Endothelial cell of umbilical vein (primary cell): ENCODE measurements at regions not wholly inside any gene's neighbourhood (a gene's known extent, or its start where the extent isn't known, plus 50 kb on each side); places are given as distances from the start of the nearest gene placed in this dataset.

Experiments used
- BruUV-seq: library from RNA; stranded (reverse); fragments of 400-500 nt; replicated peaks from 2 replicates; lab custom pipeline; 2021; lab: Mats Ljungman, UMichigan
- CTCF ChIA-PET: fragments of 300-600, 350-600 bp; sonication (Branson Sonifier 250); formaldehyde crosslinking; loops from one replicate; lab custom pipeline; 2021; ENCODE audit warnings: antibody characterized with exemption, inconsistent platforms; lab: Charles Lee
- POLR2A ChIA-PET: fragments of 300-600, 350-600 bp; sonication (Branson Sonifier 250); formaldehyde crosslinking; loops from one replicate; lab custom pipeline; 2021; ENCODE audit warnings: antibody characterized with exemption, inconsistent platforms; lab: Charles Lee
- DNase-seq: peaks from one replicate; pipeline ENCODE4 v3.0.0-alpha.2; 2011; ENCODE audit warnings: low read depth, low spot score
- FAIRE-seq: peaks from 2 replicates; lab custom pipeline; 2011; peaks lifted over from hg19 to GRCh38; lab: Jason Lieb, UNC
- H2AFZ ChIP-seq: 2 replicates; pipeline ENCODE4 v1.6.0; 2012; ENCODE audit warnings: low read depth, low read length, control low read depth, inconsistent platforms
- H3K27ac ChIP-seq: 2 replicates; pipeline ENCODE4 v1.5.1; 2011; ENCODE audit warnings: low read depth, mild to moderate bottlenecking, control low read depth, low read length, moderate library complexity; ENCODE audit not compliant: insufficient read depth
- H3K27me3 ChIP-seq, 2 experiments: 2 replicates each; pipeline versions ENCODE4 v1.6.0 to v1.6.1; 2011; ENCODE audit warnings: low read length in 2 of 2, mixed read lengths in 1 of 2; ENCODE audit not compliant: control insufficient read depth in 2 of 2, insufficient read depth in 2 of 2
- H3K36me3 ChIP-seq, 2 experiments: 2 replicates in 1 of 2; 3 replicates in 1 of 2; pipeline ENCODE4 v1.5.1; 2011; ENCODE audit warnings: low read length in 2 of 2, mild to moderate bottlenecking in 1 of 2, moderate library complexity in 1 of 2; ENCODE audit not compliant: control insufficient read depth in 2 of 2, insufficient read depth in 2 of 2; ENCODE audit errors: extremely low read depth in 1 of 2
- H3K4me1 ChIP-seq: 3 replicates; pipeline ENCODE4 v1.5.1; 2011; ENCODE audit warnings: mild to moderate bottlenecking, low read length; ENCODE audit not compliant: control insufficient read depth, insufficient read depth; ENCODE audit errors: extremely low read depth
- H3K4me2 ChIP-seq: 2 replicates; pipeline ENCODE4 v1.6.1; 2011; ENCODE audit warnings: low read length, control low read depth, mixed read lengths; ENCODE audit not compliant: insufficient read depth
- H3K4me3 ChIP-seq, 3 experiments: fragments of 200-600 bp in 1 of 3; sonication (generic), shearing (Covaris generic) in 1 of 3; replicated peaks in 1 of 3; 2 replicates each; pipeline ENCODE4 v1.5.1; 2011 to 2016; ENCODE audit warnings: control low read depth in 3 of 3, low read length in 3 of 3, mild to moderate bottlenecking in 2 of 3, inconsistent platforms in 1 of 3, low read depth in 1 of 3, moderate library complexity in 1 of 3; ENCODE audit not compliant: insufficient read depth in 1 of 3
- H3K79me2 ChIP-seq: 2 replicates; pipeline ENCODE4 v1.6.0; 2012; ENCODE audit warnings: low read length, inconsistent platforms; ENCODE audit not compliant: control insufficient read depth, insufficient read depth
- H3K9ac ChIP-seq: replicated peaks from 2 replicates; pipeline ENCODE3; 2011; ENCODE audit warnings: low read length, control low read depth; ENCODE audit not compliant: insufficient read depth; ENCODE audit errors: extremely low read depth
- H3K9me1 ChIP-seq: replicated peaks from 3 replicates; pipeline ENCODE4 v1.6.0; 2011; ENCODE audit warnings: mild to moderate bottlenecking, low read length; ENCODE audit not compliant: control insufficient read depth, insufficient read depth; ENCODE audit errors: extremely low read depth
- H3K9me3 ChIP-seq: replicated peaks from 2 replicates; pipeline ENCODE4 v1.5.1; 2012; ENCODE audit warnings: low read length, inconsistent platforms; ENCODE audit not compliant: control insufficient read depth, insufficient read depth
- H4K20me1 ChIP-seq: replicated peaks from 2 replicates; pipeline ENCODE3; 2011; ENCODE audit warnings: mild to moderate bottlenecking, low read length; ENCODE audit not compliant: control insufficient read depth, insufficient read depth; ENCODE audit errors: extremely low read depth
- CTCF ChIP-seq, 2 donors: IDR thresholded peaks; 1 replicate in 1 of 2; 2 replicates in 1 of 2; pipeline ENCODE4 v1.5.1; 2011; ENCODE audit warnings: low read length in 2 of 2, mild to moderate bottlenecking in 2 of 2, moderate library complexity in 2 of 2, control low read depth in 1 of 2, inconsistent platforms in 1 of 2, low read depth in 1 of 2; ENCODE audit not compliant: insufficient read depth in 1 of 2; ENCODE audit errors: extremely low read depth in 1 of 2
- EZH2 ChIP-seq: IDR thresholded peaks from 2 replicates; pipeline ENCODE4 v1.6.1; 2012; ENCODE audit warnings: borderline replicate concordance, low read depth, mild to moderate bottlenecking, moderate library complexity, low read length, inconsistent platforms; ENCODE audit not compliant: severe bottlenecking
- FOS ChIP-seq: IDR thresholded peaks from 2 replicates; pipeline ENCODE4 v1.6.1; 2011; ENCODE audit warnings: mild to moderate bottlenecking, low read length, moderate library complexity, borderline replicate concordance; ENCODE audit not compliant: insufficient read depth
- GATA2 ChIP-seq: IDR thresholded peaks from 2 replicates; pipeline ENCODE4 v1.7.0; 2011; ENCODE audit warnings: low read depth, mild to moderate bottlenecking, moderate library complexity, mixed read lengths, low read length; ENCODE audit not compliant: insufficient read length, insufficient read depth
- JUN ChIP-seq: IDR thresholded peaks from 2 replicates; pipeline ENCODE4 v1.6.1; 2011; ENCODE audit warnings: borderline replicate concordance, low read depth; ENCODE audit not compliant: insufficient read length, insufficient read depth
- MAX ChIP-seq: IDR thresholded peaks from 2 replicates; pipeline ENCODE4 v1.6.1; 2011; ENCODE audit not compliant: insufficient read depth, insufficient read length
- MYC ChIP-seq: IDR thresholded peaks from one replicate; pipeline ENCODE4 v1.6.1; 2011; ENCODE audit warnings: mild to moderate bottlenecking, low read depth, low read length
- POLR2A ChIP-seq: IDR thresholded peaks from 2 replicates; pipeline ENCODE4 v1.6.1; 2012; ENCODE audit warnings: low read depth, mild to moderate bottlenecking, control low read depth, low read length
- POLR2AphosphoS5 ChIP-seq: IDR thresholded peaks from 2 replicates; pipeline ENCODE4 v1.6.1; 2012; ENCODE audit warnings: low read depth, mild to moderate bottlenecking, control low read depth, low read length, moderate library complexity; ENCODE audit not compliant: insufficient read depth
- dilution Hi-C: fragments of 300-500 bp; cut with MboI; formaldehyde crosslinking; loops from one replicate; pipeline ENCODE4 v1.15.0; 2019; ENCODE audit warnings: low sequenced_read_pairs; ENCODE audit not compliant: extremely low pct_ligation_motif_present
- intact Hi-C: fragments of 100-400 bp; cut with micrococcal nuclease; formaldehyde crosslinking; loops from one replicate; pipeline ENCODE4 v1.10.0; 2022

GRCh38 chrY:15424665-15425132 lies 900.4 kb downstream of the NLGN4Y start:
- intact Hi-C loops (loop anchor here (5.0 kb wide), 1 partner anchor 897 kb away; no protein-coding TSS in a partner anchor), dilution Hi-C loops (no loop called here)
- Histone ChIP-seq H3K36me3 (no peaks in the 10 kb centered on the region), H3K9me3 (no peaks in the 10 kb centered on the region), H3K9me1 (no peaks in the 10 kb centered on the region), H3K4me2 (peak overlapping the region; percentile 85), H3K27ac (peak overlapping the region; percentile 7), H3K79me2 (no peaks in the 10 kb centered on the region), H3K9ac (peak overlapping the region; percentile 73), H3K4me3 (peak overlapping the region in 2 of 3 experiments; percentile 37 to 71), H2AFZ (peak overlapping the region; percentile 62), H3K4me1 (no peaks in the 10 kb centered on the region), H3K27me3 (no peaks in the 10 kb centered on the region), H4K20me1 (no peaks in the 10 kb centered on the region)
- DNase-seq (peak; percentile 5), FAIRE-seq (peak; percentile 68)
- CTCF ChIA-PET, result no interaction called here
- POLR2A ChIA-PET, result no interaction called here
- no TSS peak for BruUV-seq
- TF ChIP-seq JUN, result no peak
- TF ChIP-seq MAX, result no peak
- no peak for TF ChIP-seq GATA2
- no peak for TF ChIP-seq POLR2A
- no peak for TF ChIP-seq FOS
- no peak for TF ChIP-seq CTCF (IDR thresholded peaks at IDR 0.05; ENCODE audit: extremely low read depth in 1 of 2, insufficient read depth in 1 of 2, low read depth in 1 of 2, low read length in 2 of 2)
- no peak for TF ChIP-seq MYC
- TF ChIP-seq EZH2, result no peak
- TF ChIP-seq POLR2AphosphoS5, result no peak
